ENCODE measurements at regions not wholly inside any gene's neighbourhood (a gene's known extent, or its start where the extent isn't known, plus 50 kb on each side); places are given as distances from the start of the nearest gene placed in this dataset.

GRCh38 chr5:17872204-17872603, 237.9 kb downstream of the TAF11L14 start:
- no peak for TF ChIP-seq CTCF (IDR thresholded peaks at IDR 0.05)
- TF ChIP-seq POLR2A (IDR thresholded peaks at IDR 0.05) = no peak
- ATAC-seq (no peak), DNase-seq (no peak)
- Histone ChIP-seq H3K4me1 (no peaks in the 10 kb centered on the region), H3K27ac (no peak overlapping the region), H3K9me3 (no peaks in the 10 kb centered on the region), H3K4me3 (no peak overlapping the region), H3K36me3 (replicated peaks in 1 of 2; ENCODE audit: insufficient read depth in 1 of 2, low read depth in 2 of 2) (no peaks in the 10 kb centered on the region), H3K27me3 (no peaks in the 10 kb centered on the region)
- intact Hi-C loops (cut with DNase I) = no loop called here
- WGBS, 2 donors = 45 to 58% methylated on average over 4 of the region's 4 CpGs

- no peaks in the 10 kb centered on the region for H3K9me3 ChIP-seq
- intact Hi-C loops (cut with DNase I) = no loop called here
- ATAC-seq (no peak), DNase-seq (no peak)
- no peak overlapping the region for H3K27ac ChIP-seq
- no peaks in the 10 kb centered on the region for H3K36me3 ChIP-seq (replicated peaks in 1 of 2; ENCODE audit: insufficient read depth in 1 of 2, low read depth in 2 of 2)
- no peak for TF ChIP-seq POLR2A (IDR thresholded peaks at IDR 0.05)
- no peak for TF ChIP-seq CTCF (IDR thresholded peaks at IDR 0.05)
- H3K27me3 ChIP-seq = no peaks in the 10 kb centered on the region
- H3K4me1 ChIP-seq = no peaks in the 10 kb centered on the region
- H3K4me3 ChIP-seq = no peak overlapping the region
- WGBS, 2 donors = 73 to 77% methylated on average over 2 of the region's 2 CpGs
Observed at GRCh38 chr5:17878541-17878940, 244.3 kb downstream of the TAF11L14 start.

- H3K4me1 ChIP-seq = no peaks in the 10 kb centered on the region
- ATAC-seq (no peak), DNase-seq (no peak)
- no peaks in the 10 kb centered on the region for H3K9me3 ChIP-seq
- intact Hi-C loops (cut with DNase I) = no loop called here
- H3K27me3 ChIP-seq = no peaks in the 10 kb centered on the region
- H3K36me3 ChIP-seq (replicated peaks in 1 of 2; ENCODE audit: insufficient read depth in 1 of 2, low read depth in 2 of 2) = no peaks in the 10 kb centered on the region
- no peak overlapping the region for H3K4me3 ChIP-seq
- 61 to 76% methylated on average over 2 of the region's 2 CpGs for WGBS, 2 donors
- no peak overlapping the region for H3K27ac ChIP-seq
- no peak for TF ChIP-seq CTCF (IDR thresholded peaks at IDR 0.05)
- no peak for TF ChIP-seq POLR2A (IDR thresholded peaks at IDR 0.05)
Observed at GRCh38 chr5:17879276-17879675, 245.0 kb downstream of the TAF11L14 start.

GRCh38 chr5:17880869-17881268, 246.6 kb downstream of the TAF11L14 start:
- no peaks in the 10 kb centered on the region for H3K36me3 ChIP-seq (replicated peaks in 1 of 2; ENCODE audit: insufficient read depth in 1 of 2, low read depth in 2 of 2)
- no peaks in the 10 kb centered on the region for H3K4me1 ChIP-seq
- H3K4me3 ChIP-seq = no peak overlapping the region
- 64 to 76% methylated on average over 4 of the region's 4 CpGs for WGBS, 2 donors
- no peak for ATAC-seq
- no peak for TF ChIP-seq POLR2A (IDR thresholded peaks at IDR 0.05)
- TF ChIP-seq CTCF (IDR thresholded peaks at IDR 0.05) = no peak
- intact Hi-C loops (cut with DNase I) = no loop called here
- DNase-seq = no peak
- H3K27ac ChIP-seq = no peak overlapping the region
- H3K9me3 ChIP-seq = no peaks in the 10 kb centered on the region
- H3K27me3 ChIP-seq = no peaks in the 10 kb centered on the region

- no peaks in the 10 kb centered on the region for H3K9me3 ChIP-seq
- no peaks in the 10 kb centered on the region for H3K27me3 ChIP-seq
- H3K36me3 ChIP-seq (replicated peaks in 1 of 2; ENCODE audit: insufficient read depth in 1 of 2, low read depth in 2 of 2) = no peaks in the 10 kb centered on the region
- intact Hi-C loops (cut with DNase I) = no loop called here
- H3K27ac ChIP-seq = no peak overlapping the region
- DNase-seq (no peak), ATAC-seq (no peak)
- WGBS, 2 donors = 62 to 88% methylated on average over 3 to 6 of the region's 6 CpGs
- no peaks in the 10 kb centered on the region for H3K4me1 ChIP-seq
- H3K4me3 ChIP-seq = no peak overlapping the region
- no peak for TF ChIP-seq CTCF (IDR thresholded peaks at IDR 0.05)
- TF ChIP-seq POLR2A (IDR thresholded peaks at IDR 0.05) = no peak
Observed at GRCh38 chr5:17882760-17883488, 248.7 kb downstream of the TAF11L14 start.

Data from body of pancreas (tissue), 4 donors.